GM12878 (cell line): ENCODE measurements at regions not wholly inside any gene's neighbourhood (a gene's known extent, or its start where the extent isn't known, plus 50 kb on each side); places are given as distances from the start of the nearest gene placed in this dataset.

Experiments
- ATAC-seq: fragments of 200-7000 bp; cut with Tn5 transposase; 3 replicates; pipeline ENCODE4 v1.9.1; 2020; ENCODE audit warnings: mild to moderate bottlenecking, moderate library complexity
- BruUV-seq: library from RNA; stranded (reverse); fragments of 400-500 nt; replicated peaks from 2 replicates; lab custom pipeline; 2021; lab: Mats Ljungman, UMichigan
- CTCF ChIA-PET: fragments of 300-600 bp; sonication (Branson Sonifier 250); formaldehyde crosslinking; extraction: SDS; loops from one replicate; lab custom pipeline; 2021; ENCODE audit warnings: inconsistent platforms; lab: Yijun Ruan, JAX
- POLR2A ChIA-PET: fragments of 350-600 bp; formaldehyde crosslinking; extraction: SDS; loops from one replicate; lab custom pipeline; 2021; ENCODE audit warnings: inconsistent platforms; lab: Charles Lee
- RAD21 ChIA-PET: fragments of 300-600 bp; sonication (Branson Sonifier 250); formaldehyde crosslinking; loops from one replicate; lab custom pipeline; 2023; ENCODE audit warnings: antibody characterized with exemption; ENCODE audit not compliant: unreplicated experiment; lab: Charles Lee
- SMC1A ChIA-PET: fragments of 300-600 bp; sonication (Branson Sonifier 250); formaldehyde crosslinking; loops from one replicate; lab custom pipeline; 2023; ENCODE audit not compliant: unreplicated experiment, uncharacterized antibody; lab: Charles Lee
- DNase-seq: peaks from one replicate; pipeline ENCODE4 v3.0.0-alpha.2; 2011; ENCODE audit warnings: low read depth, low spot score
- FAIRE-seq: peaks from 3 replicates; lab custom pipeline; 2011; peaks lifted over from hg19 to GRCh38; lab: Jason Lieb, UNC
- H2AFZ ChIP-seq: 2 replicates; pipeline ENCODE4 v1.6.0; 2011; ENCODE audit warnings: low read depth, low read length, control low read depth; ENCODE audit not compliant: control insufficient read depth
- H3K27ac ChIP-seq: 2 replicates; pipeline ENCODE4 v1.5.1; 2011; ENCODE audit warnings: control low read depth; ENCODE audit not compliant: control insufficient read depth, insufficient read depth
- H3K27me3 ChIP-seq, 2 experiments: replicated peaks in 1 of 2; 2 replicates each; pipeline versions ENCODE4 v1.6.0 to v1.6.1; 2011; ENCODE audit warnings: low read length in 1 of 2; ENCODE audit not compliant: control insufficient read depth in 2 of 2, insufficient read depth in 2 of 2
- H3K36me3 ChIP-seq, 2 experiments: 2 replicates each; pipeline ENCODE4 v1.5.1; 2011; ENCODE audit warnings: low read length in 1 of 2; ENCODE audit not compliant: control insufficient read depth in 2 of 2, insufficient read depth in 2 of 2
- H3K4me1 ChIP-seq: 2 replicates; pipeline ENCODE4 v1.6.1; 2011; ENCODE audit warnings: mild to moderate bottlenecking, low read length, moderate library complexity, mixed read lengths; ENCODE audit not compliant: control insufficient read depth, insufficient read depth
- H3K4me2 ChIP-seq: 2 replicates; pipeline ENCODE4 v1.6.0; 2011; ENCODE audit warnings: control low read depth; ENCODE audit not compliant: control insufficient read depth, insufficient read depth
- H3K4me3 ChIP-seq: fragments of 200-600 bp; sonication (generic); 2 replicates; pipeline ENCODE4 v1.5.1; 2016
- H3K79me2 ChIP-seq: 2 replicates; pipeline ENCODE4 v1.6.0; 2011; ENCODE audit warnings: low read length; ENCODE audit not compliant: control insufficient read depth, insufficient read depth
- H3K9ac ChIP-seq: 2 replicates; pipeline ENCODE4 v1.8.0; 2011; ENCODE audit warnings: low read length, control low read depth, mixed read lengths; ENCODE audit not compliant: control insufficient read depth, insufficient read depth
- H3K9me3 ChIP-seq: replicated peaks from 3 replicates; pipeline ENCODE4 v1.5.1; 2011; ENCODE audit warnings: mild to moderate bottlenecking, low read length; ENCODE audit not compliant: control insufficient read depth, insufficient read depth
- H4K20me1 ChIP-seq: 2 replicates; pipeline ENCODE4 v1.6.0; 2011; ENCODE audit not compliant: control insufficient read depth, insufficient read depth
- BHLHE40 ChIP-seq, 2 experiments: fragments of 450-650 bp in 1 of 2; IDR thresholded peaks; 2 replicates each; pipeline ENCODE4 v1.6.1; 2011 to 2017; ENCODE audit warnings: low read depth in 2 of 2, borderline replicate concordance in 1 of 2, improper control_type of control experiment in 1 of 2, low read length in 1 of 2, mild to moderate bottlenecking in 1 of 2
- EP300 ChIP-seq, 2 experiments: fragments of 150-350 bp in 1 of 2; IDR thresholded peaks; 2 replicates each; pipeline ENCODE4 v1.6.1; 2011 to 2012; ENCODE audit warnings: low read depth in 2 of 2, low read length in 2 of 2, borderline replicate concordance in 1 of 2, improper control_type of control experiment in 1 of 2, inconsistent platforms in 1 of 2; ENCODE audit not compliant: control insufficient read depth in 1 of 2
- GABPA ChIP-seq: IDR thresholded peaks from 2 replicates; pipeline ENCODE4 v1.6.1; 2014; ENCODE audit warnings: antibody characterized with exemption, low read depth, mild to moderate bottlenecking, inconsistent platforms
- IRF4 ChIP-seq: IDR thresholded peaks from 2 replicates; pipeline ENCODE4 v1.6.1; 2011; ENCODE audit warnings: low read depth, low read length
- MAX ChIP-seq: IDR thresholded peaks from 2 replicates; pipeline ENCODE4 v1.6.1; 2012; ENCODE audit warnings: low read depth, low read length, improper control_type of control experiment
- NFYA ChIP-seq: IDR thresholded peaks from 2 replicates; pipeline ENCODE4 v1.6.1; 2011; ENCODE audit warnings: low read depth, mild to moderate bottlenecking, low read length, improper control_type of control experiment, borderline replicate concordance
- POLR2AphosphoS5 ChIP-seq: IDR thresholded peaks from 2 replicates; pipeline ENCODE4 v1.6.1; 2011; ENCODE audit warnings: mild to moderate bottlenecking, low read length, inconsistent platforms
- SIN3A ChIP-seq: IDR thresholded peaks from 2 replicates; pipeline ENCODE4 v1.6.1; 2012; ENCODE audit warnings: low read depth, low read length, improper control_type of control experiment
- SMARCA5 ChIP-seq: fragments of 450-650 bp; IDR thresholded peaks from 2 replicates; pipeline ENCODE4 v1.6.1; 2017; ENCODE audit warnings: mild to moderate bottlenecking
- WGBS: methylation state at CpG from one replicate; pipeline ENCODE4 v1.1.6; 2016; ENCODE audit warnings: low lambda C conversion rate; ENCODE audit not compliant: insufficient replicate concordance, insufficient coverage; ENCODE audit errors: missing lambda C conversion rate; 5-methylcytosine and 5-hydroxymethylcytosine counted together
- in situ Hi-C: fragments of 300-500 bp; cut with MboI; formaldehyde crosslinking; loops from 9 replicates; pipeline ENCODE4 v1.14.3; 2018; ENCODE audit warnings: mixed read lengths
- intact Hi-C: fragments of 100-400 bp; cut with micrococcal nuclease; formaldehyde crosslinking; loops from one replicate; pipeline ENCODE4 v1.14.2; 2022; ENCODE audit not compliant: unreplicated experiment
- TF ChIP-seq, protein P1 (sequence below): fragments of 450-650 bp; formaldehyde crosslinking; IDR thresholded peaks from 2 replicates; pipeline ENCODE4 v1.4.0; 2020; ENCODE audit warnings: mild to moderate bottlenecking, moderate library complexity

- SMC1A ChIA-PET: no interaction called here
- Histone ChIP-seq H3K27me3 (peaks cover 0 to 2% of the 10 kb centered on the region in 2 experiments; a peak in 1 of 4 replicates), H3K9me3 (no peaks in the 10 kb centered on the region), H3K4me2 (no peak overlapping the region), H3K79me2 (no peaks in the 10 kb centered on the region), H3K9ac (no peak overlapping the region), H4K20me1 (no peaks in the 10 kb centered on the region), H3K4me1 (no peaks in the 10 kb centered on the region), H3K36me3 (no peaks in the 10 kb centered on the region), H3K4me3 (no peak overlapping the region), H2AFZ (no peak overlapping the region), H3K27ac (no peak overlapping the region)
- BruUV-seq: no TSS peak
- RAD21 ChIA-PET: no interaction called here
- FAIRE-seq (no peak), ATAC-seq (no peak), DNase-seq (no peak)
- TF ChIP-seq IRF4: no peak
- TF ChIP-seq POLR2AphosphoS5: no peak
- no peak for TF ChIP-seq SMARCA5
- no peak for TF ChIP-seq MAX
- no peak for TF ChIP-seq SIN3A
- TF ChIP-seq GABPA: no peak
- TF ChIP-seq NFYA: no peak
- TF ChIP-seq, protein P1, sequence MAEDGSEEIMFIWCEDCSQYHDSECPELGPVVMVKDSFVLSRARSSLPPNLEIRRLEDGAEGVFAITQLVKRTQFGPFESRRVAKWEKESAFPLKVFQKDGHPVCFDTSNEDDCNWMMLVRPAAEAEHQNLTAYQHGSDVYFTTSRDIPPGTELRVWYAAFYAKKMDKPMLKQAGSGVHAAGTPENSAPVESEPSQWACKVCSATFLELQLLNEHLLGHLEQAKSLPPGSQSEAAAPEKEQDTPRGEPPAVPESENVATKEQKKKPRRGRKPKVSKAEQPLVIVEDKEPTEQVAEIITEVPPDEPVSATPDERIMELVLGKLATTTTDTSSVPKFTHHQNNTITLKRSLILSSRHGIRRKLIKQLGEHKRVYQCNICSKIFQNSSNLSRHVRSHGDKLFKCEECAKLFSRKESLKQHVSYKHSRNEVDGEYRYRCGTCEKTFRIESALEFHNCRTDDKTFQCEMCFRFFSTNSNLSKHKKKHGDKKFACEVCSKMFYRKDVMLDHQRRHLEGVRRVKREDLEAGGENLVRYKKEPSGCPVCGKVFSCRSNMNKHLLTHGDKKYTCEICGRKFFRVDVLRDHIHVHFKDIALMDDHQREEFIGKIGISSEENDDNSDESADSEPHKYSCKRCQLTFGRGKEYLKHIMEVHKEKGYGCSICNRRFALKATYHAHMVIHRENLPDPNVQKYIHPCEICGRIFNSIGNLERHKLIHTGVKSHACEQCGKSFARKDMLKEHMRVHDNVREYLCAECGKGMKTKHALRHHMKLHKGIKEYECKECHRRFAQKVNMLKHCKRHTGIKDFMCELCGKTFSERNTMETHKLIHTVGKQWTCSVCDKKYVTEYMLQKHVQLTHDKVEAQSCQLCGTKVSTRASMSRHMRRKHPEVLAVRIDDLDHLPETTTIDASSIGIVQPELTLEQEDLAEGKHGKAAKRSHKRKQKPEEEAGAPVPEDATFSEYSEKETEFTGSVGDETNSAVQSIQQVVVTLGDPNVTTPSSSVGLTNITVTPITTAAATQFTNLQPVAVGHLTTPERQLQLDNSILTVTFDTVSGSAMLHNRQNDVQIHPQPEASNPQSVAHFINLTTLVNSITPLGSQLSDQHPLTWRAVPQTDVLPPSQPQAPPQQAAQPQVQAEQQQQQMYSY (CRISPR knock-in tag): no peak
- no peak for TF ChIP-seq EP300 (IDR thresholded peaks at IDR 0.05; ENCODE audit: borderline replicate concordance in 1 of 2, control insufficient read depth in 1 of 2, low read depth in 2 of 2, low read length in 2 of 2)
- TF ChIP-seq BHLHE40 (IDR thresholded peaks at IDR 0.05; ENCODE audit: borderline replicate concordance in 1 of 2, low read depth in 2 of 2, low read length in 1 of 2): no peak
- WGBS: 0% methylated on average over 3 of the region's 3 CpGs
- POLR2A ChIA-PET: no interaction called here
- intact Hi-C loops (no loop called here), in situ Hi-C loops (no loop called here)
- CTCF ChIA-PET: no interaction called here
These were observed 68.3 kb upstream of the NEO1 start for GRCh38 chr15:72983801-72984545.
